ENCODE measurements at regions not wholly inside any gene's neighbourhood (a gene's known extent, or its start where the extent isn't known, plus 50 kb on each side); places are given as distances from the start of the nearest gene placed in this dataset.

- no peak for DNase-seq
- intact Hi-C loops (cut with DNase I), result no loop called here
- no peak for ATAC-seq (ENCODE audit: poor library complexity)
Observed at GRCh38 chr13:22126433-22127021, 455.7 kb downstream of the FGF9 start.

GRCh38 chr13:22127277-22128164 is 456.6 kb downstream of the FGF9 start:
- intact Hi-C loops (cut with DNase I), result no loop called here
- ATAC-seq (ENCODE audit: poor library complexity) (no peak), DNase-seq (no peak)

- intact Hi-C loops (cut with DNase I), result no loop called here
- DNase-seq, result no peak
- ATAC-seq (ENCODE audit: poor library complexity), result no peak
Observed at GRCh38 chr13:22128441-22129408, 457.9 kb downstream of the FGF9 start.

- ATAC-seq (ENCODE audit: poor library complexity), result no peak
- no peak for DNase-seq
- intact Hi-C loops (cut with DNase I), result no loop called here
Observed at GRCh38 chr13:22130254-22130653, 459.4 kb downstream of the FGF9 start.

GRCh38 chr13:22134261-22134660 is 463.4 kb downstream of the FGF9 start:
- no peak for ATAC-seq (ENCODE audit: poor library complexity)
- no peak for DNase-seq
- intact Hi-C loops (cut with DNase I), result no loop called here

GRCh38 chr13:22135446-22135845 is 464.6 kb downstream of the FGF9 start:
- ATAC-seq (ENCODE audit: poor library complexity) (no peak), DNase-seq (no peak)
- intact Hi-C loops (cut with DNase I), result no loop called here

- no peak for DNase-seq
- intact Hi-C loops (cut with DNase I), result no loop called here
- ATAC-seq (ENCODE audit: poor library complexity), result no peak
Observed at GRCh38 chr13:22137361-22138050, 466.6 kb downstream of the FGF9 start.

- intact Hi-C loops (cut with DNase I), result no loop called here
- no peak for DNase-seq
- ATAC-seq (ENCODE audit: poor library complexity), result no peak
Observed at GRCh38 chr13:22138947-22139346, 468.1 kb downstream of the FGF9 start.

GRCh38 chr13:22141716-22142115 is 470.8 kb downstream of the FGF9 start:
- intact Hi-C loops (cut with DNase I), result no loop called here
- no peak for ATAC-seq (ENCODE audit: poor library complexity)
- no peak for DNase-seq

- intact Hi-C loops (cut with DNase I), result no loop called here
- ATAC-seq (ENCODE audit: poor library complexity) (no peak), DNase-seq (no peak)
Observed at GRCh38 chr13:22143671-22144070, 472.8 kb downstream of the FGF9 start.

GRCh38 chr13:22144806-22145205 is 473.9 kb downstream of the FGF9 start:
- ATAC-seq (ENCODE audit: poor library complexity) (no peak), DNase-seq (no peak)
- intact Hi-C loops (cut with DNase I), result no loop called here

- ATAC-seq (ENCODE audit: poor library complexity) (no peak), DNase-seq (no peak)
- intact Hi-C loops (cut with DNase I), result no loop called here
Observed at GRCh38 chr13:22148187-22148586, 477.3 kb downstream of the FGF9 start.

GRCh38 chr13:22152751-22153150 is 481.9 kb downstream of the FGF9 start:
- ATAC-seq (ENCODE audit: poor library complexity), result no peak
- no peak for DNase-seq
- intact Hi-C loops (cut with DNase I), result no loop called here

- ATAC-seq (ENCODE audit: poor library complexity) (no peak), DNase-seq (no peak)
- intact Hi-C loops (cut with DNase I), result no loop called here
Observed at GRCh38 chr13:22154041-22154440, 483.2 kb downstream of the FGF9 start.

GRCh38 chr13:22161871-22162270 is 491.0 kb downstream of the FGF9 start:
- intact Hi-C loops (cut with DNase I), result no loop called here
- DNase-seq, result no peak

GRCh38 chr13:22162889-22163288 is 492.0 kb downstream of the FGF9 start:
- DNase-seq (no peak), ATAC-seq (ENCODE audit: poor library complexity) (no peak)
- intact Hi-C loops (cut with DNase I), result no loop called here

More at GRCh38 chr13:22161871-22162270, 491.0 kb downstream of the FGF9 start:
- no peak for ATAC-seq (ENCODE audit: poor library complexity)

- DNase-seq, result no peak
- intact Hi-C loops (cut with DNase I), result no loop called here
- no peak for ATAC-seq (ENCODE audit: poor library complexity)
Observed at GRCh38 chr13:22168437-22169190, 497.7 kb downstream of the FGF9 start.

GRCh38 chr13:22169473-22169872 is 498.6 kb downstream of the FGF9 start:
- no peak for ATAC-seq (ENCODE audit: poor library complexity)
- intact Hi-C loops (cut with DNase I), result no loop called here
- DNase-seq, result no peak
